ENCODE measurements at regions not wholly inside any gene's neighbourhood (a gene's known extent, or its start where the extent isn't known, plus 50 kb on each side); places are given as distances from the start of the nearest gene placed in this dataset.

DNA sequence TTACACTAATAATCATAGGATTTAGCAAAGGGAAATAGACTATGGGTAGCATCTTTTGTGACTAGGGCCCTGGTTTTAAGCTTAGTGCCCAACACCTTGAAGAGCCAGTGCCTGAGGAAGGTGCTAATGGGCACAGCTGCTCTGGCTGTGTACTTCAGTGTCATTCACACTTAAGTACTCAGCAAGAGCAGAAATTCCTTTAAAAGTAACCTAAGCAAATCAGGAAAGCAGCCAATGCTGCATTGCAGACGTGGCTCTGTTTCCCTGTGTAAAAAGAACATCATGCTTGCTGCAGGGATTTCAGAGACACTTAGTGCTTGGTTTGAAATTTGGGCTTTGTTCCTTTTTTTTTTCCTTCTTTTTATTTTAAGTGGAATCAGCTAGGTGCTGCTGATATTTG, 505.4 kb downstream of the SUCLG1 start:
- Histone ChIP-seq H3K36me3 (ENCODE audit: control insufficient read depth in 2 of 3, insufficient read depth in 3 of 3, low read length in 3 of 3) (no peaks in the 10 kb centered on the region), H3K4me1 (ENCODE audit: control insufficient read depth in 2 of 3, insufficient read depth in 2 of 3, low read depth in 1 of 3, low read length in 3 of 3) (no peaks in the 10 kb centered on the region), H3K9me3 (ENCODE audit: control insufficient read depth in 2 of 3, insufficient read depth in 1 of 3, low read length in 3 of 3) (no peaks in the 10 kb centered on the region), H3K27ac (ENCODE audit: low read depth in 2 of 2, low read length in 2 of 2) (no peak overlapping the region), H3K27me3 (ENCODE audit: control insufficient read depth, insufficient read depth, low read length) (no peaks in the 10 kb centered on the region), H3K9ac (ENCODE audit: low read length in 3 of 3) (no peak overlapping the region), H3K4me3 (ENCODE audit: low read length in 3 of 3) (no peak overlapping the region)
- intact Hi-C loops (cut with DNase I), result no loop called here
- FAIRE-seq (no peak), DNase-seq (no peak)
- TF ChIP-seq, protein P1, sequence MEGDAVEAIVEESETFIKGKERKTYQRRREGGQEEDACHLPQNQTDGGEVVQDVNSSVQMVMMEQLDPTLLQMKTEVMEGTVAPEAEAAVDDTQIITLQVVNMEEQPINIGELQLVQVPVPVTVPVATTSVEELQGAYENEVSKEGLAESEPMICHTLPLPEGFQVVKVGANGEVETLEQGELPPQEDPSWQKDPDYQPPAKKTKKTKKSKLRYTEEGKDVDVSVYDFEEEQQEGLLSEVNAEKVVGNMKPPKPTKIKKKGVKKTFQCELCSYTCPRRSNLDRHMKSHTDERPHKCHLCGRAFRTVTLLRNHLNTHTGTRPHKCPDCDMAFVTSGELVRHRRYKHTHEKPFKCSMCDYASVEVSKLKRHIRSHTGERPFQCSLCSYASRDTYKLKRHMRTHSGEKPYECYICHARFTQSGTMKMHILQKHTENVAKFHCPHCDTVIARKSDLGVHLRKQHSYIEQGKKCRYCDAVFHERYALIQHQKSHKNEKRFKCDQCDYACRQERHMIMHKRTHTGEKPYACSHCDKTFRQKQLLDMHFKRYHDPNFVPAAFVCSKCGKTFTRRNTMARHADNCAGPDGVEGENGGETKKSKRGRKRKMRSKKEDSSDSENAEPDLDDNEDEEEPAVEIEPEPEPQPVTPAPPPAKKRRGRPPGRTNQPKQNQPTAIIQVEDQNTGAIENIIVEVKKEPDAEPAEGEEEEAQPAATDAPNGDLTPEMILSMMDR (IDR thresholded peaks at IDR 0.05; ENCODE audit: borderline replicate concordance, extremely low read depth, insufficient read depth), result no peak

DNA sequence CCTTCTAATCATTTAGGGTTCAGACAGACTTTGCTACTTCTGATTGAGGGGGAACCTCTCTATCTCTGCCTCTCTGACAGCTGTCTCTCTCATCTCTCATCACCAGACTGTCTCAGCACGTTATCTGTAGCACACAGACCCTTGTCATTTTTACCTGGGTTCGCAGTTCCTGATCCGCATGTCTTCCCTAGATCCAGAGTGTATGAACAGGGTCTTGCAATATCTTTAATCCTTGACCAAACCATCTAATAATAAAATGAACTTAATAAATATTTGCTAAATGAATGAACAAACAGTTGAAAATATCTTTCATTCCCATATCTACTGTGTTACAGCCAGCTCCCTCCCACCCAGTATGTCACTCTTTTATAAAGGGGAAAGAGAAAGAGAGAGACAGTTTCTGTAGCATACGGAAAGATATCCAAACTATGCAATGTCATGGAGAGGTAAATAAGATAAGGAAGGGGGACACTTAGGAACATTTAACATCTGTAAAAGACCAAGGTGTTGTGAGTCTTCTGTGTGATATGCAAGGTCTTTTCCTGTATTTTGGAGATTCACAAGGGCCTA, 507.6 kb downstream of the SUCLG1 start:
- intact Hi-C loops (cut with DNase I), result no loop called here
- TF ChIP-seq, protein P1 (IDR thresholded peaks at IDR 0.05; ENCODE audit: borderline replicate concordance, extremely low read depth, insufficient read depth), result no peak
- Histone ChIP-seq H3K4me1 (ENCODE audit: control insufficient read depth in 2 of 3, insufficient read depth in 2 of 3, low read depth in 1 of 3, low read length in 3 of 3) (no peaks in the 10 kb centered on the region), H3K27me3 (ENCODE audit: control insufficient read depth, insufficient read depth, low read length) (no peaks in the 10 kb centered on the region), H3K9ac (ENCODE audit: low read length in 3 of 3) (no peak overlapping the region), H3K9me3 (ENCODE audit: control insufficient read depth in 2 of 3, insufficient read depth in 1 of 3, low read length in 3 of 3) (no peaks in the 10 kb centered on the region), H3K4me3 (ENCODE audit: low read length in 3 of 3) (no peak overlapping the region), H3K36me3 (ENCODE audit: control insufficient read depth in 2 of 3, insufficient read depth in 3 of 3, low read length in 3 of 3) (no peaks in the 10 kb centered on the region), H3K27ac (ENCODE audit: low read depth in 2 of 2, low read length in 2 of 2) (no peak overlapping the region)
- FAIRE-seq, result no peak
- no peak for DNase-seq

DNA sequence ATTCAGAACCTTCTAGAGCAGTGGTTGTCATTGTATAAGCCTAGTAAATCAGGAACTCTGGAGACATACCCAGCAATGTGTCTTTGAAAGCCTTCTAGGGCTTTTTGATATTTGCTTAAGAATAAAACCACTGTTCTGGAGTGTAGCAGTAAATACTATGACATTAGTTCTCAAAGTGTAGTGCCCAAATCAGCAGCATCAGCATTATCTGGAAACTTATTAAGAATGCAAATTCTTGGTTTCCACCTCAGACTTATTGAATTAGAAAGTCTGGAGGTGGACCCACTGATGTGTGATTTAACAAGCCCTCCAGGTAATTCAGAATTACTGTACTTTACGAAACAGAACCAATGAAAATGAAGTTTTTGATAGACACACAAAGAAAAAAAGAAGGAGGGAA, 509.7 kb downstream of the SUCLG1 start:
- no peak overlapping the region for H3K4me3 ChIP-seq (ENCODE audit: low read length in 3 of 3)
- DNase-seq (no peak), FAIRE-seq (no peak)
- H3K9me3 ChIP-seq (ENCODE audit: control insufficient read depth in 2 of 3, insufficient read depth in 1 of 3, low read length in 3 of 3), result no peaks in the 10 kb centered on the region
- no peaks in the 10 kb centered on the region for H3K36me3 ChIP-seq (ENCODE audit: control insufficient read depth in 2 of 3, insufficient read depth in 3 of 3, low read length in 3 of 3)
- no peaks in the 10 kb centered on the region for H3K27me3 ChIP-seq (ENCODE audit: control insufficient read depth, insufficient read depth, low read length)
- TF ChIP-seq, protein P1 (IDR thresholded peaks at IDR 0.05; ENCODE audit: borderline replicate concordance, extremely low read depth, insufficient read depth), result no peak
- H3K9ac ChIP-seq (ENCODE audit: low read length in 3 of 3), result no peak overlapping the region
- H3K4me1 ChIP-seq (ENCODE audit: control insufficient read depth in 2 of 3, insufficient read depth in 2 of 3, low read depth in 1 of 3, low read length in 3 of 3), result no peaks in the 10 kb centered on the region
- H3K27ac ChIP-seq (ENCODE audit: low read depth in 2 of 2, low read length in 2 of 2), result no peak overlapping the region
- intact Hi-C loops (cut with DNase I), result no loop called here

DNA sequence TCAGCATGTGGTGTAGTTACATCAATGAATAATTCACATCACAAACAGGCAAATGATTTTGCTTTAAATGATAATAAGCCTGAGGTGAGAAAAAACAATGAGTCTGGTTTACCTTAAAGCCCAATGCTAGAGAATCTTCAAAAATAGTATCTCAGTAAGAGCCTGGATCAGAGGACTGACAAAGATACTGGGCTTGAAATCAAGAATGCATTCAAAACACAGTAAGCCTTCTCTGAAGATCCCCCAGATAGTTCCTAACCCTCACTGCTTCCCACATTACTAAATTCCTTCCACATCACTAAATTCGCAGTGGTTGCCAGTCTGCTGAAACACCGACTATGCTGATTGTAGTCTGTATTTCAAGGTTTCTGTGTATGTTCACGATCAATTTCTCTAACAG, 514.9 kb downstream of the SUCLG1 start:
- intact Hi-C loops (cut with DNase I), result no loop called here
- no peak for DNase-seq
- no peaks in the 10 kb centered on the region for H3K36me3 ChIP-seq (ENCODE audit: control insufficient read depth in 2 of 3, insufficient read depth in 3 of 3, low read length in 3 of 3)
- H3K27ac ChIP-seq (ENCODE audit: low read depth in 2 of 2, low read length in 2 of 2), result no peak overlapping the region
- H3K4me1 ChIP-seq (ENCODE audit: control insufficient read depth in 2 of 3, insufficient read depth in 2 of 3, low read depth in 1 of 3, low read length in 3 of 3), result no peaks in the 10 kb centered on the region
- no peak overlapping the region for H3K4me3 ChIP-seq (ENCODE audit: low read length in 3 of 3)
- no peaks in the 10 kb centered on the region for H3K27me3 ChIP-seq (ENCODE audit: control insufficient read depth, insufficient read depth, low read length)
- no peak for FAIRE-seq
- no peaks in the 10 kb centered on the region for H3K9me3 ChIP-seq (ENCODE audit: control insufficient read depth in 2 of 3, insufficient read depth in 1 of 3, low read length in 3 of 3)
- TF ChIP-seq, protein P1 (IDR thresholded peaks at IDR 0.05; ENCODE audit: borderline replicate concordance, extremely low read depth, insufficient read depth), result no peak
- H3K9ac ChIP-seq (ENCODE audit: low read length in 3 of 3), result no peak overlapping the region
